Ectodermal cell (in vitro differentiated cells): ENCODE measurements at regions not wholly inside any gene's neighbourhood (a gene's known extent, or its start where the extent isn't known, plus 50 kb on each side); places are given as distances from the start of the nearest gene placed in this dataset.

Experiments
- H3K27ac ChIP-seq: 2 replicates; pipeline ENCODE4 v1.7.0; 2013; ENCODE audit warnings: mild to moderate bottlenecking, low read depth, low read length; ENCODE audit not compliant: insufficient read depth, poor library complexity, severe bottlenecking
- H3K27me3 ChIP-seq: 2 replicates; pipeline ENCODE4 v1.7.0; 2013; ENCODE audit warnings: mild to moderate bottlenecking, low read length; ENCODE audit not compliant: insufficient read depth, control insufficient read depth, poor library complexity, severe bottlenecking
- H3K36me3 ChIP-seq: one replicate; pipeline ENCODE4 v1.7.0; 2013; ENCODE audit warnings: low read length; ENCODE audit not compliant: control insufficient read depth, insufficient read depth
- H3K4me1 ChIP-seq: one replicate; pipeline ENCODE4 v1.7.0; 2013; ENCODE audit warnings: low read length; ENCODE audit not compliant: control insufficient read depth, insufficient read depth
- H3K4me3 ChIP-seq: 2 replicates; pipeline ENCODE4 v1.7.0; 2013; ENCODE audit warnings: low read depth, low read length, control low read depth; ENCODE audit not compliant: insufficient read depth
- H3K9me3 ChIP-seq: 2 replicates; pipeline ENCODE4 v1.7.0; 2013; ENCODE audit warnings: mild to moderate bottlenecking, low read length, moderate library complexity; ENCODE audit not compliant: control insufficient read depth
- WGBS, 2 experiments: methylation state at CpG; one replicate each; pipeline ENCODE4 v1.1.7; 2013; ENCODE audit warnings: missing lambda C conversion rate in 2 of 2; 5-methylcytosine and 5-hydroxymethylcytosine counted together

DNA sequence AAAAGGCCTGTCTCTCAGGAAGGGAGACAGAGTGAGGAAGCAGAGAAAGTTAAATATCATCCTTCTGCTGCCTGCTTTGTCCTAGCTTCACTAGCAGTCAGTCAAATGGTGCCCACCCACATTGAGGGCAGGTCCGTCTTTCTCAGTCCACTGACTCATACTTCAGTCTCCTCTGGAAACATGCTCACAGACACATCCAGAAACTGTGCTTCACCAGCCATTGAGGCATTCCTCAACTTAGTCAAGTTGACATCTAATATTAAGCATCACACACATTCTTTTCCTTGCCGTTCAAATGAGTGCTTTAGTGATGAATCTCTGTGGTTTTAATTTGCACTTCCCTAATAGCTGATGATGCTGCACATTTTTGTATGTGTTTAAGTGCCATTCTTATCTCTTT lies 777.8 kb upstream of the PRMT6 start:
- Histone ChIP-seq H3K27me3 (no peaks in the 10 kb centered on the region), H3K9me3 (peaks cover 3% of the 10 kb centered on the region), H3K36me3 (no peaks in the 10 kb centered on the region), H3K4me1 (no peaks in the 10 kb centered on the region), H3K4me3 (no peak overlapping the region), H3K27ac (no peak overlapping the region)
- WGBS, 2 experiments: 86 to 92% methylated on average over 1 of the region's 2 CpGs

- no peak overlapping the region for H3K27ac ChIP-seq
- peaks cover 3% of the 10 kb centered on the region for H3K4me1 ChIP-seq
- H3K27me3 ChIP-seq: no peaks in the 10 kb centered on the region
- H3K36me3 ChIP-seq: no peaks in the 10 kb centered on the region
- H3K4me3 ChIP-seq: no peak overlapping the region
- 96 to 98% methylated on average over 2 of the region's 3 CpGs for WGBS, 2 experiments
- H3K9me3 ChIP-seq: no peaks in the 10 kb centered on the region
These were observed 767.1 kb upstream of the PRMT6 start for GRCh38 chr1:106289265-106289928.

DNA sequence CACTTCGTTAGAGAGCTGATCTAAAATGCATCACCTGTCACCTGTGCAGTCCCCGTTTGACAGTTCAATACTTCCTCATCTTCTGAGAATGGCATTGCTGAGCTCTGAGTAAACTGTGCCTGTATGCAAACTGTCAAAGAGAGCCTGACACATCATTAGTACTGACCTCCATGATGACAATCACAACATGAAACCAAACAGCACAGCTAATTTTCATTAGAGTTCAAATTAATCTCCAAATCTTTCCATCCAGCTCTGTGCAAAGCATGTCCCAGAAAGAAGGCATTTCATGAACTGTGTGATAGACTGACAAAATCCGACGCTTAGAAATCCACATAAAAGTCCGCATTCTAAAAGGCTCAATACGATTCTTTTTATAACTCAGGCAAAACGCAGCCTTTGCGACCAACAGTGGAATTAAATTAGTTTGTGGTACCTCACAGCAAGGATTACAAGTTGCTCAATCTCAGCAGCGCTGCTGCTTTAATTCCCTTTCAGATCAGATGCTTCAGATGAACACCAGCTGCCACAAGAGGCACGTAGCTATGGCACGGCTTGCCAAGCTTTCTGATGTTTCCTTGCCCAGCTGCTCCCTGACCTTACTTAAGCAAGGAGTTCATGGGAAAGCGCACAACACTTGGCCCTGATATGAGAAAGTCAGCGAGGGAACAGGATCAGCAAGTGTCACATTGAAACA lies 765.5 kb upstream of the PRMT6 start:
- Histone ChIP-seq H3K27me3 (no peaks in the 10 kb centered on the region), H3K36me3 (no peaks in the 10 kb centered on the region), H3K27ac (no peak overlapping the region), H3K4me1 (peaks cover 3% of the 10 kb centered on the region), H3K4me3 (no peak overlapping the region), H3K9me3 (no peaks in the 10 kb centered on the region)
- 90 to 94% methylated on average over 13 of the region's 13 CpGs for WGBS, 2 experiments

- 73 to 92% methylated on average over 2 to 3 of the region's 4 CpGs for WGBS, 2 experiments
- no peaks in the 10 kb centered on the region for H3K36me3 ChIP-seq
These were observed 764.3 kb upstream of the PRMT6 start for GRCh38 chr1:106292130-106292529.

DNA sequence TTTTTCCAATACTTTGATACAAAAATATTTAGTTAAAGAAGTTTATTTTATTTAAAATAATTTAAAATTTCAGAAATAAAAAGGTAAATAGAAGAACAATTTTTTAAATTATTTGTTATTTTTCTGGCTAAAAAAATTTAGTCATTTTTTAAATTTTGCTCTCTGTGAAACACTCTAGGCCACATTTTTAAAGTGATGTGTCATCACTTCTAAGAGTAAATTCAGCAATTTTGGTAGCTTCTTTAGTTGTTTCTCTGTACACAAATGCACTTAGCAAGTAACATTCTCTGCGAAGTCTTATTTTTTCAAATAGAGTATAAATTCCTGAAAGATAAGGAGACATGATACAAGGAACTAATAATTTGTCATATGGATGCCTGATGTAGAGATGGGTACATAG lies 760.0 kb upstream of the PRMT6 start:
- 100% methylated on average over 1 of the region's 1 CpG; no CpG with 5 or more reads in 1 of the 2 experiments for WGBS, 2 experiments
- H3K27ac ChIP-seq: no peak overlapping the region

More at GRCh38 chr1:106292130-106292529, 764.3 kb upstream of the PRMT6 start:
- Histone ChIP-seq H3K4me3 (no peak overlapping the region), H3K4me1 (peaks cover 3% of the 10 kb centered on the region), H3K9me3 (no peaks in the 10 kb centered on the region), H3K27ac (no peak overlapping the region), H3K27me3 (no peaks in the 10 kb centered on the region)

DNA sequence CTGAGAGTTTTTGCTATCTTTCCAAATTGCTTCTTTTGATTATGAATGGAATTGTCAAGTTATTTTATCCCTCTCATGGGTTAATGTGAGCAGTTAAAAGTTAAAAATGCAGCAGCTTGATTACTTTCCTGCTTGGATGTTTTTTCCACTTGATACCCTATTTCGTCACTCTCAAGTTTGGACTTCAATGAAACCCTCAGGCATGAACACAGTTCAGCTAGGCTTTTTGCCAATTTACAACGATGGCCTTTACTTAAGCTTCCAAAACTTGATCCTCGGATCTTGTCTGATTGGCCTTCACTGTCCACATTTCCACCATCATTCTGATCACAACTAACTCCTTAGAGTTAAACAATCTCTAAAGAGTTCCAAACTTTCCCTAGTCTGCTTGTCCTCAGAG lies 752.4 kb upstream of the PRMT6 start:
- 78 to 81% methylated on average over 3 of the region's 3 CpGs for WGBS, 2 experiments
- Histone ChIP-seq H3K36me3 (no peaks in the 10 kb centered on the region), H3K4me1 (no peaks in the 10 kb centered on the region), H3K9me3 (peaks cover 3% of the 10 kb centered on the region), H3K27me3 (no peaks in the 10 kb centered on the region), H3K27ac (no peak overlapping the region), H3K4me3 (no peak overlapping the region)

More for the DNA sequence above, 760.0 kb upstream of the PRMT6 start:
- no peaks in the 10 kb centered on the region for H3K9me3 ChIP-seq
- no peak overlapping the region for H3K4me3 ChIP-seq
- H3K4me1 ChIP-seq: no peaks in the 10 kb centered on the region
- no peaks in the 10 kb centered on the region for H3K27me3 ChIP-seq
- no peaks in the 10 kb centered on the region for H3K36me3 ChIP-seq

- no peaks in the 10 kb centered on the region for H3K36me3 ChIP-seq
- H3K9me3 ChIP-seq: no peaks in the 10 kb centered on the region
- H3K27ac ChIP-seq: no peak overlapping the region
- no peaks in the 10 kb centered on the region for H3K27me3 ChIP-seq
- H3K4me1 ChIP-seq: no peaks in the 10 kb centered on the region
- no peak overlapping the region for H3K4me3 ChIP-seq
- 94 to 99% methylated on average over 2 of the region's 3 CpGs for WGBS, 2 experiments
These were observed 736.9 kb upstream of the PRMT6 start for GRCh38 chr1:106319612-106320011.

- Histone ChIP-seq H3K4me3 (no peak overlapping the region), H3K4me1 (no peaks in the 10 kb centered on the region), H3K9me3 (no peaks in the 10 kb centered on the region), H3K36me3 (no peaks in the 10 kb centered on the region), H3K27me3 (no peaks in the 10 kb centered on the region), H3K27ac (no peak overlapping the region)
- 51 to 52% methylated on average over 4 to 5 of the region's 5 CpGs for WGBS, 2 experiments
These were observed 730.9 kb upstream of the PRMT6 start for GRCh38 chr1:106325600-106325999.

- Histone ChIP-seq H3K36me3 (no peaks in the 10 kb centered on the region), H3K27ac (no peak overlapping the region), H3K27me3 (no peaks in the 10 kb centered on the region), H3K9me3 (no peaks in the 10 kb centered on the region), H3K4me3 (no peak overlapping the region), H3K4me1 (no peaks in the 10 kb centered on the region)
- 75 to 81% methylated on average over 4 of the region's 4 CpGs for WGBS, 2 experiments
These were observed 712.0 kb upstream of the PRMT6 start for GRCh38 chr1:106344494-106344893.

DNA sequence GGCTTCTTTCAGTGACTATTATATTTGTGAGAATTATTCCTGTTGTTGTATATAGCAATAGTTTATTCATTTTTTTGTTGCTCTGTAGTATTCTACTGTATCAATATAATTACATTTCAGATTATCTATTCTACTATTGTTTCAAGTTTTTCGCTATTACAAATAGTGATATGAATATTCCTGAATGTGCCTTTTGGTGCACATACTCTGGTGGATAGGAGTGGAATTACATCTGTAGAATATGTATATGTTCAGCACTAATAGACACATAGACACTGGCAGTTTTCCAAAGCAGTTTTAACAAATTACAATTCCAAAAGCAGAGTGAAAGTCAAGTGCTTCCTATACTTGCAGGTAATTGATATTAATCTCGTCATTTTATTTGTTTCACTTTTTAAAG lies 696.2 kb upstream of the PRMT6 start:
- 100% methylated on average over 1 of the region's 2 CpGs for WGBS, 2 experiments
- Histone ChIP-seq H3K4me3 (no peak overlapping the region), H3K27me3 (no peaks in the 10 kb centered on the region), H3K36me3 (no peaks in the 10 kb centered on the region), H3K27ac (no peak overlapping the region), H3K4me1 (no peaks in the 10 kb centered on the region), H3K9me3 (no peaks in the 10 kb centered on the region)
